Stimulated activated CD8-positive, alpha-beta memory T cell treated with anti-CD3 and anti-CD28 coated beads, Interleukin-4, amount 100 ng/mL, for 24 hours (primary cell): ENCODE measurements at regions not wholly inside any gene's neighbourhood (a gene's known extent, or its start where the extent isn't known, plus 50 kb on each side); places are given as distances from the start of the nearest gene placed in this dataset.
"Not testable (repeated sequence)": the region's sequence is repeated elsewhere in the genome, so short reads cannot be mapped to it uniquely, and the experiment has no call there.

ENCODE experiments used
- DNase-seq: peaks from one replicate; pipeline ENCODE4 v3.0.0-alpha.2; 2020; ENCODE audit warnings: low read depth

GRCh38 chr3:8307545-8308110 is 194.0 kb upstream of the LMCD1 start:
- no peak for DNase-seq

DNA sequence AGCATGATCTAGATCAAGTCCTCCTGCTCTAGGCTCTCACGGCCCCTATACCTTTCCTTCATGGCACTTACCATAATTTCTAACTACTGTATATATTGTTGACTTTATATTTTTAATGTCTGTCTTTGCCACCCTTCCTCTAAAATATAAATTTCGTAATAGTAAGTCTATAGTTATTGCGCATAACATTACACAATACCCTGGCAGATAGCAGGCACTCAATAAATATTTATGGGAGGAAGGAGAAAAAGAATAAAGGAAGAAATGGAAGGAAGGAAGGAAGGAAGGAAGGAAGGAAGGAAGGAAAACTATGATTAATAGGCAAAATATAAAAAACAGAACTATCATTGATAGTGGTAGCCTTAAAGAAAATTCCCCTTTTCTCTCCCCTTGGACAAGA is 190.3 kb upstream of the LMCD1 start:
- DNase-seq, result no peak

DNA sequence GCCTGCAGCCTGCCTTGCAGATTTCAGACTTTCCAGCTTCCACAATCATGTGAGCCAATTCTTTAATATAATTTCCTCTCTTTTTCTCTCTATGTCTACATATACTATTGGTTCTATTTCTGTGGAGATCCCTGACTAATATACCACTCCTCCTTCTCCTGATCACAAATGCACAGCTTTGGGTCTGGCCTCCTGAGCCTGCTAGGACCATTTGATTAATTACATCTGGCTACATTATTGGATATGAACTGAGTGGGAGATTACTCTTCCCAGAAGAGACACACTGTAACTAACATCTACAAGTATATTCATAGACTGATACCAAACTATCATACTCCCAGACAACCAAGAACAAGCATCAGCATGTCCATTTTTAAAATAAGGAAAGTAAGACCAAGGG is 188.9 kb upstream of the LMCD1 start:
- no peak for DNase-seq

GRCh38 chr3:8313560-8314267 is 187.9 kb upstream of the LMCD1 start:
- DNase-seq, result no peak

DNA sequence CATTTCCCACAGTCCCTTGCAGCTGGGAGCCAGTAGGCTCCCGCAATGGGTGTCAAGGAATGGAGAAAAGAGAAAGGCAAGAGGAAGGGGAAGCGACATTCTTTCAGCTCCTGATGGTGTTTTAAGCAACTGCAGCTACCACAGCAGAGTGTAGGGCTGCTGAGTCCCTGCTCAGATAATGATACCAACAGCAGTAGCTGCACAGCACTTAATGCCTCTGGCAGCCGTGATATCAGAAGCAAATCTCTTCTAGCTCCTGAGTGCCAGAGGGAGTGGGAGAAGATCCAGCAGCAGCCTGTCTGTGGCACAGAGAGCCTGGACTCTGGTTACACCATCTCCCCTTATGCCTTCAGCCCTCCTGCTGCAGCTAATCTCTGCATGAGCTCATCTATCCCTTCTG is 186.1 kb upstream of the LMCD1 start:
- DNase-seq, result not testable (repeated sequence)

DNA sequence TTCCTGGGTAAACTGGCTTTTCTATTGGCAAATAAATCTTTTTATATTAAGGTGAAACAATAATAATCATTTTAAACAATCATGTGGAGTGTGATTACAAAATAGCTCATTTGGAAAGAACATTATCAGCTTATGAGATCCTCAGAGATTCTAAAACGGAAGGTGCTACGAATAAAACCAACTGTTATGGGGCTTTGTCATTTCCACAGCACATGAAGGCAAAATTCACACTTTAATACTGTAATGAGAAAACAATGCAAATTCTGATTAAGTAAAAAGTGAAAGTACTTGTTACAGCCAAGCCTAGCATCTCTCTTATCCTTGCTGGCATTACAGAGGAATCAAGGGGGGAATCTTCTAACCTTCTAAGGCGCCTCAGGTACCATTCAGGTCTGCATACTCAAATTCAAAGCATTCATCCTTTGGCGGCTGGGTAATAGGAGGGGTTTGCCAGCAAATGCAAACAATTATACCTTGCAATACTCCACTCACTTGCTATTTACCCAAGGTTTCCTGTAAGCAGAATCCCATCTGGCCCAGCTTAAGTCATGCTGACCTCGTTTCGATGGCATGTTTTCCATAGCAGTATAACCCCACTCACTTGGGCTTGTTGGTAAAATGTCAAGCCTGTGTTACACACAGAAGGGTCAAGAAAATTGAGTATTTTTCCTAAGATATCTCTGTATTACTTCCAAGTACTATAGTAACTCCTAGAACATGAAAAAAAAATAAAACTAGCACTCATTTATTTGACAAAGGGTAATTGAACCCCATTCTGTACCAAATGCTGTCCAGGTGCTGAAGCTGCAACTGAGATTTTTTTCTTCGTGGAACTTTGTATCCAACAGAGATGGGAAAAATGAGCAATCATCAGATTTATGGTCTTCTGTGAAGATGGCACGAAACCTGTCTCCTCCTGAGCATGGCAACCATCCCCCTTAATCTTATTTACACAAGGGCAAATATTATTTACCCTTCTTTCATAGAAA is 183.7 kb upstream of the LMCD1 start:
- no peak for DNase-seq

DNA sequence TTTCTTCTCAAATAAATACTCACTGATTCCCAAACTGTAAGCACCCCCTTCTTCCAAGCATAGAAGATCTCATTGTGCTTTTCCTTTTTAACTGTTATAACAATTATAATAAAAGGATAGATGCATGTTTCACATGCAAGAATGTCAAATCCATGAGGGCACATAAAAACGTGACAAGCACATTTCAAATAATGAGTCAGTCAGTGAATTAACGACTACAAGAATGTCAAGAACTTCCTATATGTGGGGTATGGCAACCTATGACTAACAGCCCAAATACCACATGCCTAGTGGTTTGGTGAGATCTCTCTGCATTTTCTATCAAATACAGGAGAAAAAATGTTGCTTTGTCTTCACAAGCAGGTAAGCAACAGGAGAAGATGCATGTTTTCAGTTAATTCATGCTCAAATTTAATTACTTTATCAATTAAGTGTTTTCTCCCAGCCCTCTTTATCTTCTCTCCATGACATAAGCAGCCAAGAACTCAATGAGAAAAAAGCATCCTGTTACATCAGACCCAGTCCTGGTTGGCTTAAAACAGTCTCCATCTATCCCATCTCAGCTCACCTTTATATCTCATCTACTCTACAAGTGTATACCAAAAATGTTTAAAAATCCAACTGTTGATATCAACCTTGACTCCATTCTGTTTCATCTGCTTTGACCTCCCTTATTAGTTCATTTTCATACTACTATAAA is 181.5 kb upstream of the LMCD1 start:
- no peak for DNase-seq

GRCh38 chr3:8320711-8321458 is 180.7 kb upstream of the LMCD1 start:
- DNase-seq, result no peak

GRCh38 chr3:8324747-8325146 is 176.9 kb upstream of the LMCD1 start:
- peak; percentile 24 for DNase-seq

GRCh38 chr3:8325306-8325705 is 176.3 kb upstream of the LMCD1 start:
- no peak for DNase-seq

DNA sequence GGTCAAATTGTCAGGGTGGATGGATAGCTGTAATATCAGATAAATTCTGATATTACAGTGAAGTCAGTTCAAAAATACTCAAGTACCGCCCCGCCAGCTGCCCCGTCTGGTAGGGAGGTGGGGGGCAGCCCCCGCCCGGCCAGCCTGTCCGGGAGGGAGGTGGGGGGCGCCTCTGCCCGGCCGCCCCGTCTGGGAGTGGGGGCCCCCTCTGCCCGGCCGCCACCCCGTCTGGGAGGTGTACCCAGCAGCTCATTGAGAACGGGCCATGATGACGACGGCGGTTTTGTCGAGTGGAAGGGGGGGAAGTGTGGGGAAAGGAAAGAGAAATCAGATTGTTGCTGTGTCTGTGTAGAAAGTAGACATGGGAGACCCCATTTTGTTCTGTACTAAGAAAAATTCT is 175.8 kb upstream of the LMCD1 start:
- not testable (repeated sequence) for DNase-seq

DNA sequence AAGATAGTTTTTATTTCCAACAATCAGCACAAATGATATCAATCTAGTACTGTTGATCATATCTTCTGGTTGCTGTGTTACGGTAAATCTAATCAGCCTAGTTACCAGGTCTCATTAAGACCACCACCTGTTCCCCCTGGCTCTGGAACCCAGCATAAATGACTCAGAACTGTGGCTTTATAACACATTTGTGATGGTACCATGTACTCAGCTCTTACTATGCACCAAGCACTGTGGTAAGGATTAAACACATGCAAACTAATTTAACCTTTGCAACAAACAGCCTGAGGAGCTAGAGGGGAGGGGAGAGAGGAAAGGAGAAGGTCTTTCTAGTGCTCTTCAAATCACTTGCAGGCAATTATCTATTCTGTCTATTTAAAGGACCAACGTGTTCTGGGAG is 173.9 kb upstream of the LMCD1 start:
- no peak for DNase-seq

DNA sequence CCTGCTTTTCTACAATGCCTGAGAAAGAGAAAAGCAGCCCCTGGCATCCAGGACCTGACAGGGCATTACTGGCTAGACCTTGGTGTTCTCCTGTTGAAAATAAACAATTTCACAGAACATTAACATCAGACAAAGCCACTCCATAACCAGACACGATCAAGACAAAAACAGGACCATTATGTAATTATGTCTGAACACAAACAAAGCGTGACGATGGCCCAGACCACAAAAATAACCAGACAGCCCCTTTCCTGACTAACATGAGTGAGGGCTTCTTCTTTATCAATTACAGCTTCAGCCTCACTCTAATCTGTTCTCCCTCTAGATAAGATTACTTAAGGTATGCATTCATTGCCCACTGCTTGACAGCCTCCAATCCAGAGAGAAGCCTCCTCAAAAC is 172.7 kb upstream of the LMCD1 start:
- DNase-seq, result no peak

DNA sequence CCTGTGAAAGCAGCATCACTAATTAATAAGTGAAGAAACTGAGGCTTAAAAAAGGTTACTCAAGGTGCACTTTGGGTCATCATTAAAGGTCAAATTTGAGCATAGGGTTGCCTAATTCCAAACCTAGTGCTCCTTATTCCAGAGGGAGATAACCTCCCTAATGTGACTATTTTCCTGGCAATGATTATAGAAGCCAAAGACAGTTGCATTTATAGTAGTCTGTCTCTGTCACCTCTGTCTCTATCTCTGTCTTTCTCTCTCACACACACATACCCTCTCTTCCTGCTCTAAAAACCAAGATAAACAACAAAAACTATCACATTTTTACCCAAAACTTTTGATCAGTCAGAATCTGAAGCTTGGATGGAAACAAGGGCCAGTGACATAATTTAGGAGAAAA is 172.0 kb upstream of the LMCD1 start:
- no peak for DNase-seq

- no peak for DNase-seq
Observed at GRCh38 chr3:8336456-8336855, 165.2 kb upstream of the LMCD1 start.

GRCh38 chr3:8338424-8338823 is 163.2 kb upstream of the LMCD1 start:
- DNase-seq, result no peak

GRCh38 chr3:8341821-8342247 is 159.8 kb upstream of the LMCD1 start:
- no peak for DNase-seq

GRCh38 chr3:8343058-8343457 is 158.6 kb upstream of the LMCD1 start:
- no peak for DNase-seq

DNA sequence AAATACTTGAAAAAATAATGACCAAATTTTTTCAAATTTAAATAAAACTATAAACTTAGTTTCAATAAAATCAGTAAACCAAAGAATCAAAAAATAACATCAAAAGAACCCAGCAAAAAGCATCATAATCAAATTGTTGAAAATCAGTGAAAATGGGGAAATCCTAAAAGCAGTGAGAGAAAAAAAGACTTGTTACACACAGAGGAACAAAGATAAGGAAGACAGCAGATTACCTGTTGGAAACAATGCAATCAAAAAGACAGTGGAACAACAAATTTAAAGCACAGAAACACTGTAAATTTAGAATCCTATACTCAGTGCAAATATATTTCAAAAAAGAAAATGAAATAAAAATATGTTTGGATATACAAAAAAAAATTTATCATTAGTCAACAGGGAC is 156.2 kb upstream of the LMCD1 start:
- no peak for DNase-seq

GRCh38 chr3:8348076-8348475 is 153.5 kb upstream of the LMCD1 start:
- no peak for DNase-seq

DNA sequence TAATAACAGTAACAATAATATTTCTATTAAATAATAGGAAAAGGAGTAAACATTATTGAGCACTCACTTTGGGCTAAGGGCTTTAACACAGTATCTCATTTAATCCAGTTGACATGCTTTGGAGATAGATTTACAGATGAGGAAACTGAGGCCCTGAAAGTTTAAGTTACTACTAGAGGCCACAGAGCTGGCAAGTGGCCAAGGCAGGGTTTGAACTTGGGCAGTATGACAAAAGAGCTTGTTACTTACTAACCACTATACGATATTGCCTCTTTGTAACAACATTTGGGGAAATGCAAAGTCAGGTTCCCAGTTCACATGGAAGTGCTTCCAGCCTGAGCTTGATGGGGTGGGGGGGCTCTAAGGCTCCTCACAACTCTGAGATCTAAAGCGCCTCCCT is 149.1 kb upstream of the LMCD1 start:
- no peak for DNase-seq

GRCh38 chr3:8353364-8353763 is 148.3 kb upstream of the LMCD1 start:
- DNase-seq, result no peak
